HCT116 (cell line): ENCODE measurements at regions not wholly inside any gene's neighbourhood (a gene's known extent, or its start where the extent isn't known, plus 50 kb on each side); places are given as distances from the start of the nearest gene placed in this dataset.

Experiments used
- ATF3 ChIP-seq: IDR thresholded peaks from 2 replicates; pipeline ENCODE4 v1.6.1; 2012
- CTCF ChIP-seq, 3 experiments: fragments of 200-600 bp in 1 of 3; sonication (generic) in 1 of 3; IDR thresholded peaks in 2 of 3; conservative IDR thresholded peaks in 1 of 3; 2 replicates each; pipeline ENCODE4 v1.5.1; 2012 to 2017; ENCODE audit warnings: low read depth in 2 of 3, low read length in 2 of 3, antibody characterized with exemption in 1 of 3, borderline replicate concordance in 1 of 3, control low read depth in 1 of 3, mild to moderate bottlenecking in 1 of 3, mixed read lengths in 1 of 3, mixed run types in 1 of 3, moderate library complexity in 1 of 3; ENCODE audit not compliant: insufficient read depth in 1 of 3
- EGR1 ChIP-seq: IDR thresholded peaks from 2 replicates; pipeline ENCODE4 v1.6.1; 2012; ENCODE audit warnings: low read depth
- EZH2 ChIP-seq: fragments of 200-600 bp; sonication (generic); IDR thresholded peaks from 2 replicates; pipeline ENCODE4 v1.6.1; 2017; ENCODE audit warnings: antibody characterized with exemption, mixed run types
- EZH2phosphoT487 ChIP-seq: fragments of 200-600 bp; IDR thresholded peaks from 2 replicates; pipeline ENCODE4 v1.6.1; 2018; ENCODE audit warnings: antibody characterized with exemption, borderline replicate concordance
- POLR2A ChIP-seq: IDR thresholded peaks from 2 replicates; pipeline ENCODE4 v1.7.0; 2011; ENCODE audit warnings: borderline replicate concordance; ENCODE audit not compliant: insufficient read depth, insufficient read length; ENCODE audit errors: extremely low read depth
- POLR2AphosphoS5 ChIP-seq: IDR thresholded peaks from 2 replicates; pipeline ENCODE4 v1.6.1; 2011; ENCODE audit warnings: mild to moderate bottlenecking, low read depth, low read length, moderate library complexity
- REST ChIP-seq: IDR thresholded peaks from 2 replicates; pipeline ENCODE4 v1.6.1; 2012; ENCODE audit warnings: low read depth
- SIN3A ChIP-seq: IDR thresholded peaks from 2 replicates; pipeline ENCODE4 v1.6.1; 2012; ENCODE audit warnings: low read depth
- SRF ChIP-seq: IDR thresholded peaks from 2 replicates; pipeline ENCODE4 v1.6.1; 2012; ENCODE audit warnings: low read depth
- TCF7L2 ChIP-seq: IDR thresholded peaks from 2 replicates; pipeline ENCODE4 v1.7.0; 2011; ENCODE audit warnings: borderline replicate concordance, inconsistent platforms; ENCODE audit not compliant: insufficient read depth, insufficient read length; ENCODE audit errors: extremely low read depth

- TF ChIP-seq TCF7L2 = no peak
- no peak for TF ChIP-seq CTCF (IDR thresholded peaks at IDR 0.05 in 2 of 3, conservative IDR thresholded peaks at IDR 0.05 in 1 of 3; ENCODE audit: borderline replicate concordance in 1 of 3, insufficient read depth in 1 of 3, low read depth in 2 of 3, low read length in 2 of 3)
- TF ChIP-seq EZH2 = no peak
- TF ChIP-seq POLR2A = no peak
- TF ChIP-seq EGR1 = no peak
- no peak for TF ChIP-seq SIN3A
- TF ChIP-seq REST = no peak
- no peak for TF ChIP-seq SRF
- TF ChIP-seq POLR2AphosphoS5 = no peak
- TF ChIP-seq EZH2phosphoT487 = no peak
- no peak for TF ChIP-seq ATF3
Measured at GRCh38 chr3:124513610-124513997, 216.6 kb upstream of the UMPS start.
